HG03095 (cell line): ENCODE measurements at regions not wholly inside any gene's neighbourhood (a gene's known extent, or its start where the extent isn't known, plus 50 kb on each side); places are given as distances from the start of the nearest gene placed in this dataset.

Experiments used
- ATAC-seq: cut with Tn5 transposase; IDR thresholded peaks from one replicate; pipeline ENCODE4 v1.9.1; 2021; ENCODE audit warnings: moderate library complexity; ENCODE audit not compliant: unreplicated experiment

DNA sequence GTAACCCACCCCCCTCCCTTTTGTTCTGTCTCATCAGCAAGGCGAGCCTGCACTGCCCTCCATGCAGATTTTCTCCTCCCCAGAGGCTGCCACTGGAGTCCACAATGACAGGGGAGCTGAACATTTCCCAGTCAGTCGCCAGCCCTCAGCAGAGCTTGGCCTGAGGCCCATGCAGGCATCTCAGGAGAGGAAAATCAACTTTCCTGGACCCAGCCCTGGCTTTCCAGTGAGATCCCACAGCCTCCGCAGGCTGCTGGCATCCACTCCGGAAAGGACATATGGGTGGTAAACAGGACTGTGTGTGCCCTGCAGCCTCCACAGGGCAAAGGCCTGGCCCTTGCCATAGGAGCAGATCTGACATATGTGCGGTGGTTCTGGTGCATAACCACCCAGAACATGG, 253.8 kb downstream of the TNS1 start:
- no peak for ATAC-seq

DNA sequence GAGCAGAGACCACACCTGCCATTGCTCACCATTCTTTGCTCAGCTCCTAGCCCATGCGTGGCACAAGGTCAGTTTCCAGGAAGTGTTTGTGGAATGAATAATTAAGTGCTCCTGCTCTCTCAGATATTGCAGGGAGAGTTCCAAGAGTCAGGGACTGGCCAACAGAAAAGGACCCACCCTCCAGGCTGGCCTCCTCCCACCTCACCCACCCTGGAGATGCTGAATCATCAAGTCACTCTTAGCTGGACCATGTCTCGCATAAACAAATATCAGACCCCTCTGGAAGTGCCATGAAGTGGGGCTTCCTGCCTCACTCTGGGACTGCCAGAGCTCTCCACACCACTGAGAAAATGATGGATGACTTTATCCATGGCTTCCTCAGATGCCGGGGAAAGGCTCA, 256.0 kb downstream of the TNS1 start:
- ATAC-seq = no peak

DNA sequence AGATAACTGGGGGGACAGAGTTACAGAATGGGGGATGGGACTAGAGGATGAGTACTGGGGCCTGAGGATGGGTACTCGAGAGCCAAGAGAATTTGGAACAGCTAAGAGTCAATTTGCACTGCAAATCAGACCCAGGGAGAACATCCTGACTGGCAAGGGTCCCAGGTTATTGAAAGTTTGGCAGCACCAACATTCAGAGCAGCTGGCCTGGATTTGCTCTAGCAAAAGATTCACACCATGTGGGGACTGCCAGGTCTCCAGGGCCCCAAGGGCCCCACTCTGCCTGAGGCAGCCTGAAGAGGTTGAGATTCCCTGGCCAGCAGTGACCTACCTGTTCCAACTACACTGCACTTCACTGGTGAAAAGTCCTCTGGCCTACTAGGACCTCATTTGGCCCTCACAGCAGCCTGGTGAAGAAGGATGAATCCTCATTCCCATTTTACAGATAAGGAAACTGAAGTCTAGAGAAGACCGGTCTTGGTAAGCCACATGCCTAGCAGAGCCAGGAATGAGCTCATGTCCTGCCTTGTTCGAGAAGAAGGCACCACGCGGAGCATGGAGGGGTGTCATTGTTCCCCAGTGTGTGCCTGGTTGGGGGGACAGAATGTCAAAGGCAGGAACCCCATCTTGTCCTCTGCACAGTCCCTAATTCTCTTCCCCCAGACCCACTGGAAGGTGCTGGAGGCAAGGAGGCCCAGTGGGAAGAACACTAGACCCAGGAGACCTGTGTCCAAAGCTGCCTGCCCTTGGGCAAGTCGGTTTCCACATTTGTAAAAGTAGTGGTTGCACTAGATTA, 258.6 kb downstream of the TNS1 start:
- ATAC-seq = no peak

DNA sequence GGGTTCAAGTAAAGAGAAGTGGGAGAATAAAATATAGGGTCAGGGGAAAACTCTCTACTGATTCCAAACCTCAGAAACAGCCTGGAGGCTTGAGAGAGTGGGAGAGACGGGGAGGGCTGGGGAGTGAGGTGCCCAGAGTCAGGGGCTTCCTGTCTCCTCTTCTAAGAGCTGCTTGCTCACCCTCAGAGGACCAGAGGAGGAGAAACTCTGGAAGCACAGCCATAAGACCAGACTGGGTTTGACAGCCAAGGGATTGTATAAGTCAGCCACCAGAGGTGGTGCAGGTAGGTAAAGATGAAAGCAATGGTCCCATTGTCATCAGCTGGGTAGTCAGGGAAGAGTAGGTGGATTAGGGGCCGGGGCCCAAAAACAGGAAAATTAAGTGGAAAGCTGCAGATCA, 259.4 kb downstream of the TNS1 start:
- ATAC-seq = no peak

DNA sequence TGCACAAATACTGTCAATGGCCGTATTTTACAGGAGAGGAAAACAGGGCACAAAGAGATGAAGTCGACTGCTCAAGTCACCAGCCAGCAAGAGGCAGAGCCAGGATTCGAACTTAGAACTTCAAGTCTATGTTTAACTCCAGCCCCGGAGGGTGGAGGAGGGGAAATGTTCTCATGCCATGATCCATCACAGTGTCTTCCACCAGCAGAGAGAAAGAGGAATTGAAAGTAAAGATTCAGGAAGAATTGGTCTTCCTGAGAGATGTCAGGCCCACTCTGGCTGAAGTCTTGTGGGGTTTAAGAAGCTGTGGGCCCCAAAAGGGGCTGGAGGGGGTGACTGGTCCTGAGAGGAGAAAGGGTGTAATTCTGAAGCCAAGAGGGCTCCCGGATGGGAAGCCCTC, 260.0 kb downstream of the TNS1 start:
- ATAC-seq = no peak

DNA sequence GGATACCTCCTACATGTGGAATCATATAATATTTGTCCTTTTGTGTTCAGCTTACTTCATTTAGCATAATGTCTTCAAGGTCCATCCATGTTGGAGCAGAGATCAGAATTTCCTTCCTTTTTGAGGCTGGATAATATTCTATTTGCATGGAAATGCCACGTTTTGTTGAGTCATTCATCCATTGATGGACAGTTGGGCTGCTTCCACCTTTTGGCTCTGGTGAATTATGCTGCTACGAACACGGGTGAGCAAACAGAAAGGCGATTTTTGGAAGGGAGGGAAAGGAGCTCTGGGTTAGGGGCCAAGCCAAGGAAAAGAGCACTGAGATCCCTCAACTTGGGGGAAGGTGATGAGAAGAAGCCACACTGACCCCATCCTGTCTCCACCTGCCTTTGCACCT, 260.5 kb downstream of the TNS1 start:
- ATAC-seq = no peak

DNA sequence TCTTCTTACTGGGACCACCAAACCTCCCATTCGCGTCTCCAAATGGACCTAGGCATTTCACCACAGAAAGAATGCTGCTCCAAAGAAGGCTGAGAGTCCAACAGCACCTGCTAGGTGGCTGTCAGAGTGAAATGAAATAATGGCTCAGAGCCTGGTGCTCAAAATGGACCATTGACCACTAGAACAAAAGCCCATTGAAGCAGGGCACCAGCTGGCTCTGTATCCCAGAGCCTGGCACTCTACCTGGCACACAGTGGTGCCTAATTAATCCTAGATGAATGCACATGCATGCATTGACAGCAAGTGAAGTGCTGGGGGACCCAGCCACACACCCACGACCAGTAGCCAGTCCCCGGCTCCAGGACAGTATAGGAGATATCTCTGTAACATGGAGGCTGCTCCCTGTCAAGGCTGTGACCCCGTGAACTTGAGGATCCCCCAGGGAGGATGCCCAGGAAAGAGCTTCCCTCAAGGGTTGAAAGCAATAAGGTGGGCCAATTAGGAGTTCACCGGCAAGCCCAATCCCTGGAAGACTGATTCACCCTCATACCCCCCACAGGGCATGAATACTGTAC, 261.3 kb downstream of the TNS1 start:
- ATAC-seq = no peak

DNA sequence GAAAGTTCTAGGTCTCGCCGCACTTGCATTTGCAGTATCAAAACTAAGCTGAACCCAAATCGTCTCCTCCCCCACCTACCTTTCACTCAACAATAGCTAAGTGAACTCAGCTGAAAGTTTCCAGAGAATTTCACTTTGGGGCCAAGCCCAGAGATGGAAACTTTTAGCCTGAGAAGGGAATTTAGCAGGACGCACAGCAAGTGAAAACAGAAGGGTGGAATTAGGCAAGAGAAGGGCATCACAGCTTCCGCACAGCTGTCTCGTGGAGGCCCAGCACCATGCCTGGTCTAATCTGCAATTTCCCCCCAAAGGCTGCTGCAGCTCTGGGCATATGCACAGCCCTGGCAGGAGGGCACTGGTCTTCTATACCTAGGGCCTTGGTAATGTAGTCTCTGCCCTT, 262.0 kb downstream of the TNS1 start:
- ATAC-seq = no peak

DNA sequence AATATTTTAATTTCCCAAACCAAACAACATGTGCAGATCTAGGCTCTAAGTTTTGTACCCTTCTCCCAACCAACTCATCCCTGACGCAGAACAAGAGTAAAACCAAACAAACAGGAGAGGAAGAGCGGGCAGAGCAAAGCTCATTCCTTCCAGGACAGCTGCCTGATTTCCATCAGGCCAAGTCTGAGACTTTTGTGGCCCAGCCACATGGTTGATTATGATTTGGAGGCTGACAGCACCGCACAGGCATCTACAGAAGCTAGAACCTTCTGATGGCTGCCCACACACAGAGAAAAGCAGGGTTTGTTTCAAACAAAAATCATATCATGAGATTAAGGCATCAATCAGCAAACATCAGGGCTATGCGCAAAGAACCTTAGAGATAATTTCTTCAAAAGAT, 262.6 kb downstream of the TNS1 start:
- ATAC-seq = no peak

DNA sequence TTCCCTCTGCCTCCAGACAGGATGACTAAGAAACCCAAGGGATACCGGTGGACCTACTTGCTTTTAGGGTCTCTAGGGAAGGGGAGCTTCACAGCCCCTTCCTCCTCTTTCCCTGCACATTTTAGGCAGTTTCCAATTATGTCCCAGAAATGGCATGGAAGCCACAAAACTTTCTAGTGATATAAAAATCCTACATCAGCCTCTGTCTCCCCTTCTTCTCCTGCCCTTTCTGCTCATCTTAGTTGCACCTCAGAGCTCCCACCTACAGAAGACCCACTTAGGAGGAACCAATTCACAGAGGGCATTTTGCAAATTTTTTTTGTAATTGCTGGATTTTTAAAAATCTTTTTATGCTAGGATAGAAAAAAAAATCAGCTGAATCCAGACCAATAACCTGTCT, 263.1 kb downstream of the TNS1 start:
- no peak for ATAC-seq

DNA sequence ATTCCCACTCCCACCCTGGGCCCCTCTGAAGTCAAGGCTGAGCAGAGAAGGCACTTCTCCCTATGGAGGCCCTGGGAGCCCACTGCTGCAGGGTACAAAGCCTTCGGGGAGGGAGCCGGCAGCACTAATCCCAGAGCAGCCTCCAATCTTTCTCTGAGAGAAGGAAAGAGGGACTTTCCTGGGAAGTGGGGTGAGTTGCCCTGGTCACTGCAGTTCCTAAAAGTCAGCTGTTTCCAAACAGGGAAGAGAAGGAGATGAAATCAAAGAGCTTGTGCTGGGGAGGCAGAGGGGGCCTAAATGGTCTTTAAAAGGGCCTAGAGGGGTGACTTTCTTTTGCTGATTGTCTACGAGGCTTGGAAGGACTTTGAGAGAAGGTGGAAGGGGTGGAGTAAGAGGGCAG, 264.7 kb downstream of the TNS1 start:
- ATAC-seq = no peak

DNA sequence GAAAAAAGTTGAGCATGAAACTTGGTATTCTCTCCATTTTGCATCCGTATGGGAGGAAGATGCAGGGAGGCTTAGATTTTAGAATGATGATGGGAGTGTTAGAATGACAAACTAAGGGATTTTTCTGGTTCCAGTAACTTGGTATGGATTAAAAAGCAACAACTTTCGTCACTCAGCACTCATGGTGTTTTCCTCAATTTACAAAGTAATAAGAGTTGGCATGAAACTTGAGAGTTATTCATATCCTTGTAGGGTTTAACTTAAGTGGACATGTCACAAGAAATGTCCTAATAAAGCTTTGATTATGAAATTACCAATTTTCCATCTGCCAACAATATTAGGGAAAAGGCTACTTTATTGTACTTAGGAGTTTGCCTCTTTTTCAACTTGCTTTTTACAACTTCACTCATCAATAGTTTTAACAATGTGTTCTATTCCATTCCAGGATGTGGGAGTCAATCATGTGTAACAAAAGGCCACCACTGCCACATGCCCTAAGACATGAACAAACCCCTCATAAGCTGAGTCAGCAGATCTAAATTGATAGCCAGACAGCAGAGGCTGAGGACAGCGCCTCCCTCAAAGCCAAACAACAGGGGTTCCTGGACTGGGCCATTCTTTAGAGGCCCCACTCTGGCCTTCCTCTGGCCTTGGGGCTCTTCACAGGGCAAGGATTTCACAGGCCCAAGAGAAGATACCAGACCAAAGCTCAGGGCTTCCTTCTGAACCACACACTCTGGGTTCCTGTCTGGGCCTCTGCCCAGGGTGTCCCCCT, 265.8 kb downstream of the TNS1 start:
- no peak for ATAC-seq

DNA sequence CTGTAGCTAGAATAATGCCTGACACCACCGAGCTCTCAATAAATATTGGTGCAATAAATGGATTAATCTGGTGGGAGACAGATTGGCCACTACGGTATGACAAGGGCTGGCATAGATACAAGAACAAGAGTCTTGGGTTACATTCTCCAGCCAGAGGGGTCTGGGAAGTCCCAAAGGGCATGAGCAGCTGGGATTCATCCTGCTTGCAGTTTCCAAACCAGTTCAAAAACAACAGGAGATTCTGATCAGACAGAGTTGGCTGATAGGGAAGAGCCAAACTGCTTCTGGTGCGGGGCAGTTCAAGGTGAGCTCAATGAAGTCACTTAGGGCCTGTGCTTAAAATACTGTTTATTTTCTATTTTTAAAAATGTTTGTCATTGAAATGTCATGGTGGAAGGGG, 266.9 kb downstream of the TNS1 start:
- no peak for ATAC-seq

DNA sequence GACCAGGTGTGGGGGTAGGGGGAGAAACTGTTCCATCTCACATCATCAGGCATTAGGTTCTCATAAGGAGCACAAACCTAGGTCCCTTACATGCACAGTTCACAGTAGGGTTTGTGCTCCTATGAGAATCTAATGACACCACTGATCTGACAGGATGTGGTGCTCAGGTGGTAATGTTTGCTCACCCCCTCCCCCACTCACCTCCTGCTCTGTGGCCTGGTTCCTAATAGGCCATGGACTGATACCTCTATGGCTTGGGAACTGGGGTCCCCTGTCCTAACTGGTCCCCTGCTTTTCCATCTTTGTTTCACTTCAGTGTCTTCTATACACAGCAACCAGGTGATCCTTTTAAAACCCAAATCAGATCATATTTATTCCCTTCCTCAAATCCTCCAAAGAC, 267.8 kb downstream of the TNS1 start:
- no peak for ATAC-seq

DNA sequence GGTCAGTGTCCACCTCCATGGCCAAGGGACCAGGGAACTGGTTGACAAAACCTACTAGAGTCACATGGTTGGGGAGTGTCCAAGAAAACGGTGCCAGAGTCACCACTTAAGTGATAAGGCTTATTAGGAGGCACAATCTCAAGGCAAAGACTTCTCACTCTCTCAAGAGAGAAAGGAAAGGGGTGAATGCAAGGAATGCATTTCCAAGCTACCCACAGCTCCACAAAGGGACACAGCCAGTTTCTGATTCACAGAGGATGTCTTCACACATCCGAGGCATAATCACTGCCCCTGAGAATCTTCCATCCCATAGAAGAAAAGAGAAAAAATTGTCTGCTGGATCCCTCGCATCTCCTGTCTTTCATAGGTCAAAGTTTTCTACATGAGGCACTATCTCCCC, 269.3 kb downstream of the TNS1 start:
- no peak for ATAC-seq

DNA sequence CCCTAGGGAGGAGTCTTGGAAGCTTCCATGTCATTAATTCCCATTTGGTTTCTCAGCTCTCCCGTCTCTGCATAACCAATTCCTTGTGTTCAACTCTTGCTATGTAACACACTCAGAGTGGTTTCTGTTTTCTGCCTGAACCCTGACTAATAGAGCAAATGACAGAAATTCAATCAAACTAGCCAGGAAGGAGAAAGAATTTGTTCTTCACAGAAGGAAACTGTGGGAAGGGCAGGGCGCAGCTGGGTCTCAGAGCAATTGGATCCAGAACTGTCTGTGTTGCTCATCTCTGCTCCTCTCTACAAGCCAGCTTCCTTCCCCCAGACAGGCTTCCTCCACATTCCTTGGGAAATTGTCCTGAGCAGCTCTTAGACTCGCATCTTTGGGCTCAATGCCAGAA, 269.8 kb downstream of the TNS1 start:
- no peak for ATAC-seq

DNA sequence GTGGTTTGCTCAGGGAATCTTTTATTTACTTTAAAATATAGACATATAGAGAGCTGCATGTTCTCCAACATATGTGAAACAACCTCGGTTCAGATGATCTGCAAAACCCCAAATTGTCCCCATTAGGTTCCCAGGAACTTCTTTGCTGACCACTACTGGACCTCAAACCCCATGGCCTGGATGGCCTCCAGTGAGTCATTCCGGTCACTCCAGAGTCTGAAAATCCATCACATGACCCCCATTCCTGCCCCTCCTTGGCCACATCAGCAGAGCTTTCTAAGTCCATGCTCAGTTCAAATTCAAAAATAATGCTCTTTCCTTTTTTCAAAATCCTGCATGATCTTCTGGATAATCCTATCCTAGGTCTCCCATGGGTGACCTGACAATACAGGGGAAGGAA, 271.0 kb downstream of the TNS1 start:
- ATAC-seq = no peak

DNA sequence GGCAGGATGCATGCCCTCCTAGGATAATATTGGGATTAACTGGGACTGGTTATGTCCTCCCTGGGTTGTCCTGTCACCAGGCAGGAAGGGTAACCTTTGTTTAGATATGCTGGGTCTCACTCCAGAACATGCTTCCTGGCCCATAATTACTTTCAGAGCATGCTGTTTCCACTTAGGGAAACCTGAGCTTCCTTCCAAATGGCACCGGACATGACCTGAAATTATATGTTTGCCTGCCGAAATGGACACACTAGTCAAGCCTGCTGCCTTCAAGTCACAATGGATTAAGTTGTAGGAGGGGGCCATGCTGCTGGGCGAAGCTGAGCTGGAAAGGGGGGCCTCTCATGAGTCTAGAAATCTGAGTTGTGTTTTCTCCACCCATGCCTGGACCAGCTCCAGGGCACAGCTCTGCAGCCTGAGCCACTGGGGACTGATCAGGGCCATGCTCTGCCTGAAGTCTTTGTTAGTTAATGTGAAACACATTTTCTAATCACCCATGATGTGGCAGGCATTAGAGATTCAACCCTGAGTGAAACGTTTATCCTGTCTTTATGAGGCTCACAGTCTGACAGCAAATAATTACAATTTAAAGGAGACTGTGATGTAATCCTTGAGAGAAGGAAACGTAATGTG, 273.3 kb downstream of the TNS1 start:
- ATAC-seq = no peak

DNA sequence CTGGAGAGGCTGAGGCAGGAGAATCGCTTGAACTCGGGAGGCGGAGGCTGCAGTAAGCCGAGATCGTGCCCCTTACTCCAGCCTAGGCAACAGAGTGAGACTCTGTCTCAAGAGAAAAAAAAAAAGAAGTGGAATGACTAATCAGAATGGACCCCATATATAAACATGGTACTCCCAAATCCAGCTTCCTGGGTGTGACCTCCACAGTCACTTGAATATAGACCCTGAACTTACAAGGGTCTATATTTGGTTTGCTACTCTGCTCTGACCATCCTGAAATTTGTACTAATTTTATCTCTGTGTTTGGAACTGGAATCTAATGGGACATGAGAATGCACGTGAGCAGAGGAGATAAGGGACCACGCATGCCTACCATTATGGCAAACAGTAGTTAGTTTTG, 275.0 kb downstream of the TNS1 start:
- ATAC-seq = no peak

DNA sequence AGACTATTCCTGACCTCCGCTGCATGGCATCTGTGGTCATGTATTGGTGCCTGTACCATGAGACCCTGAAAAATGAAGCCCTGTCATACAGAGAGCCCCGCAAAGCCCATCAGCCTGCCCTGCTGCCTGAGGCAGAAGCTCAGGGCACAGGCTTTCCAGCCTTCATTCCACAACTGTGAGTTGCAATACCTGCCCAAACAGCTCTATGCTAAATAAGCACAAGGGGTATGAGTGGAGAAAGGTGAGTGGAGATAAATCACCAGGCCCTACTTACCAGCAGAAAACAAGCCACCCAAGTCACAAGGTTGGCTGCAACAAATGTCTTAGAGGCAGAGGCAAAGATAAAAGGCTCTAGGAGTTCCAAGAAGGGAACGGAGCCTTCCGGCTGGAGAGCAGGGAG, 277.4 kb downstream of the TNS1 start:
- ATAC-seq = no peak

DNA sequence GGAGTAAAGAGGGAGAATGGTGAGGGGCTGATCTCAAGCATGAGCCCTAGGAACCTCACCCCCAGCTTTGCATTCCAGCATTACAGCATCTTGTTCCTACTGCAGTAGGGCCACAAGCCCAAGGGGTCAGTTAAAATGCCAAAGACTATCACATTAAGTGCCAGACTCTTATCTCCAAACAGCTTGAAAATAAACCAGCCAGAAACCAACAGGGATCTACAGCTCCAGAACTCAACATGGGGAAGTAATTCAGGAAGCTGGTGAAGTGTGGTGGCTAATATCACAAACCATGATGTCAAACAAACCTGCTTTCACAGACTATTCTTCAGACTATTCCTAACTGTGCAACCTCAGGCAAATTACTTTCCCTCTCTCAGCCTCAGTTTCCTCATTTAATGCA, 278.3 kb downstream of the TNS1 start:
- no peak for ATAC-seq

DNA sequence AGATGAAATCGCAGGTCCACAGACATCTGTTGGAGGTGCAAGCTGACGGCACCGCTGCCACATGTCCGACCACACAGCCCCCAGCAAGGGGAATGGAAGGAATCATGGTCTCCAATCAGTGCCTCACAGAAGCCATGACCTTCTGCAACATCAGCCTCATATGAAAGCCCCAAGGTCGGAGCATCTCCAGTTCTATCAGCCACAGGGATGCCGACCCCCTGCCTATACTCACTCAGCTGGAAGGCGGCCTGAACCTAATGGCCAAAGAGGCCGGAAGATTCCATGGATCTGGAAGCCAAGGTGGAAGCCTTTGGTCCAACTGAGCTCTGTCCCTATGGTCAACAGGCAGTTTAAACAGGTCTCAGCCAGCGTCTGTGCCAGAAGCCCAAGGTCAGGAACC, 278.8 kb downstream of the TNS1 start:
- ATAC-seq = no peak
